ENCODE measurements at regions not wholly inside any gene's neighbourhood (a gene's known extent, or its start where the extent isn't known, plus 50 kb on each side); places are given as distances from the start of the nearest gene placed in this dataset.

- DNase-seq (ENCODE audit: low spot score in 2 of 2, unreplicated experiment in 2 of 2): no peak
- H3K27me3 Mint-ChIP-seq (ENCODE audit: low read depth): no peaks in the 10 kb centered on the region
- no peak overlapping the region for H3K4me3 Mint-ChIP-seq
- no peak for TF ChIP-seq CTCF (IDR thresholded peaks at IDR 0.05; ENCODE audit: unreplicated experiment)
- no peak overlapping the region for H3K27ac Mint-ChIP-seq
- no peaks in the 10 kb centered on the region for H3K9me3 Mint-ChIP-seq
- peaks cover 11% of the 10 kb centered on the region for H3K36me3 Mint-ChIP-seq
- H3K4me1 Mint-ChIP-seq: peaks cover 17% of the 10 kb centered on the region
Measured at GRCh38 chrX:74242484-74243138, 61.4 kb upstream of the ZCCHC13 start.

- Mint-ChIP-seq H3K4me3 (no peak overlapping the region), H3K27ac (no peak overlapping the region), H3K4me1 (peaks cover 17% of the 10 kb centered on the region), H3K27me3 (ENCODE audit: low read depth) (no peaks in the 10 kb centered on the region), H3K36me3 (peaks cover 11% of the 10 kb centered on the region), H3K9me3 (no peaks in the 10 kb centered on the region)
- no peak for DNase-seq (ENCODE audit: low spot score in 2 of 2, unreplicated experiment in 2 of 2)
- TF ChIP-seq CTCF (IDR thresholded peaks at IDR 0.05; ENCODE audit: unreplicated experiment): no peak
Measured at GRCh38 chrX:74242050-74242449, 61.9 kb upstream of the ZCCHC13 start.

- DNase-seq (ENCODE audit: low spot score in 2 of 2, unreplicated experiment in 2 of 2): no peak
- Mint-ChIP-seq H3K4me1 (peaks cover 17% of the 10 kb centered on the region), H3K27me3 (ENCODE audit: low read depth) (no peaks in the 10 kb centered on the region), H3K36me3 (peaks cover 3% of the 10 kb centered on the region), H3K4me3 (no peak overlapping the region), H3K27ac (no peak overlapping the region), H3K9me3 (no peaks in the 10 kb centered on the region)
- TF ChIP-seq CTCF (IDR thresholded peaks at IDR 0.05; ENCODE audit: unreplicated experiment): no peak
Measured at GRCh38 chrX:74238771-74239170, 65.2 kb upstream of the ZCCHC13 start.

GRCh38 chrX:74234818-74235217, 69.2 kb upstream of the ZCCHC13 start:
- no peaks in the 10 kb centered on the region for H3K9me3 Mint-ChIP-seq
- H3K4me1 Mint-ChIP-seq: peaks cover 3% of the 10 kb centered on the region
- no peak for TF ChIP-seq CTCF (IDR thresholded peaks at IDR 0.05; ENCODE audit: unreplicated experiment)

GRCh38 chrX:74232859-74233258, 71.1 kb upstream of the ZCCHC13 start:
- no peak for DNase-seq (ENCODE audit: low spot score in 2 of 2, unreplicated experiment in 2 of 2)
- no peak overlapping the region for H3K27ac Mint-ChIP-seq

More at GRCh38 chrX:74234818-74235217, 69.2 kb upstream of the ZCCHC13 start:
- Mint-ChIP-seq H3K27ac (no peak overlapping the region), H3K27me3 (ENCODE audit: low read depth) (no peaks in the 10 kb centered on the region), H3K36me3 (no peaks in the 10 kb centered on the region), H3K4me3 (no peak overlapping the region)
- DNase-seq (ENCODE audit: low spot score in 2 of 2, unreplicated experiment in 2 of 2): no peak

More at GRCh38 chrX:74232859-74233258, 71.1 kb upstream of the ZCCHC13 start:
- peaks cover 8% of the 10 kb centered on the region for H3K36me3 Mint-ChIP-seq
- TF ChIP-seq CTCF (IDR thresholded peaks at IDR 0.05; ENCODE audit: unreplicated experiment): peak; percentile 36
- no peaks in the 10 kb centered on the region for H3K27me3 Mint-ChIP-seq (ENCODE audit: low read depth)
- H3K9me3 Mint-ChIP-seq: peaks cover 4% of the 10 kb centered on the region
- no peak overlapping the region for H3K4me3 Mint-ChIP-seq
- H3K4me1 Mint-ChIP-seq: peaks cover 3% of the 10 kb centered on the region
